Head of caudate nucleus (tissue), 42 donors: ENCODE measurements at regions not wholly inside any gene's neighbourhood (a gene's known extent, or its start where the extent isn't known, plus 50 kb on each side); places are given as distances from the start of the nearest gene placed in this dataset.

Experiments used
- DNase-seq, 42 donors: peaks; one replicate each; pipeline versions ENCODE4 v3.0.0 to v3.0.0-alpha.2; 2020 to 2021; ENCODE audit warnings: mixed read lengths in 7 of 42
- intact Hi-C: fragments of 100-400 bp; cut with DNase I; formaldehyde crosslinking; loops from one replicate; pipeline ENCODE4 v1.15.0; 2022

DNA sequence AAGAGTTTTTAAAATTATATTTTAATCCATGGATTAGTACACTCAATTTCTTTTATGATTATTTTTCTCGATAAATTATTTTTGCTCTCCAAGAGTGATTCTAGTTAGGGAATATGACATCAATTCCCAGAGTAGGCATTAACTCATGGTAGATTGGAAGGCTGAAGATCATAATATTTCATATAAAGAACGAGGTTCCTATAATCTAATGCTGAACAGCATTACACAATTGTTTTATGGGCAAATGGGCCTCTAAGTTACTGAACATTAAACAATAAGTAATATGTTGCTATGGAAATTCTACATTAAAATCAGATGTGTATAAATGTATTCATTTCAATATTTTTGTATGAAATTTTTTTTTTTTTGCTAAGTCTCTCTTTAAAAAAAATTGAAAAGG lies 140.3 kb downstream of the ZNF608 start:
- no peak for DNase-seq
- intact Hi-C loops = no loop called here

DNA sequence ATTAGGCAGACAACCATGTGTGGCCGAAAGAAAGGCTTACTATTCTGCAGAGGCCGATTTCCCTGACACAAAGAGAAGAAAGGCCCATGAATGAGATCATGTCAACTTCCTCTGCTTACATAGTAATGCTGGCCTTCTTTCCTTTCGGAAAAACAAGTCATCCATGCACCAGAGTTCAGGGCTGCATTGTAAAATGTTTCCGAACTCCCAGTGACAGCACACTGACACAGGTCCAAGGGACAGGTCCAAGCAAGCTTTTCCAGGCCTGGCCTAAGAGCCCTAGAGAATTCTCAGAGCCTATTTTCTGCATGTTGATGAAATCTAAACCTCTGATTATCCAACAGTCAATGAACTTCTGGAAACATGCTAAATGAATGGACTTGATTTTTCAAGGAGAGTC lies 140.9 kb downstream of the ZNF608 start:
- peak in 12 of 42 donors; percentile 18 to 72 (median 34) for DNase-seq
- intact Hi-C loops = no loop called here

DNA sequence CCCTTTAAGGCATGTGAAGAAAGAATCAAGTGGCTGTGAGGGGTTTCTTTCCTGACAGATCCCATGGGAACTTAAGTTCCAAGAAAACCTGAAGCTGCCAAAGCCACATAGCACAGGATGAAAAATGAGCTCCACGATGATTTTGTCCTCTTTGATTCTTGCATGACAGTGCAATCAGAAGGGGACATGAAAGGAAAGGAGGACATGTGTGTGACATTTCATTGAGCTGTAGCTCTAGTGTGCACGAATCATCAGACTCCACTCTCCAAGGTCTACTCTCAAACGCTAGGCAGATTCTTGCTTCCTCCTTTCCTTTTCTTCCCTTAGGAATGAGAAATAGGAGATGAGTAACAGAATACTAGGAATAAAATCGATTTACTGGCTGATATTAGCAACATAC lies 142.0 kb downstream of the ZNF608 start:
- intact Hi-C loops = no loop called here

DNA sequence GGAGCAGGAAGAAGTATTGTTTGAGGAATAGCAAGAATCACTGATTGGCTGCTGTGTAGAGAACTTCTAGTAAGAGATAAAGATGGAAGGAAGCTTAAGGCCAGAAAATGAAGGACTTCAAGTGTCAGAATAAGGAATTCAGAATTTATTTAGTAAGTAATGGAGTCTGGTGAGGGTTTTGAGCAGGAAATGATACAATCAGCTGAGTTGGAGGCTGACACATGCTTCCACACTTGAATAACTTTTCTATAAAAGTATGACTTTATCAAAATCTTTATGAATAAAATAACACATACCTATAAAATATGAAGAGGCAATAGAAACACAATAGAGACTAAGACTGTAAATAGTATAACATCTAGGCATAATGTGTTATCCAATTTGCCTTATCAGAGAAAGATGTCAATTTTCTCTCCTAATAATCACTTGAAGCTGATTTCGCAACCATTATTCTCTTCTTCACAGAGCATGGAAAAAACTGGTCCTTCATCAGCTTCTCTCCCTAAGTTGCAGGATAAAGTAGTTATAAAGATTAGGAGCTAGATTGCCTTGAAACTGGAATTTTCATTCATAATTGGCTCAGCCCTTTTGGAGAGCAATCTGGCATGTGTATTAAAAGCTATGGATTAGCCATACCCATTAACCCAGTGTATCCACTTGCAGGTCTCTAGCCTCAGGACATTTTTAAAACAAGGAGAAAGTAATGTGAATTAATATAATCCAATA lies 143.4 kb downstream of the ZNF608 start:
- intact Hi-C loops = no loop called here
- DNase-seq = no peak

More for the DNA sequence above, 142.0 kb downstream of the ZNF608 start:
- DNase-seq = no peak

DNA sequence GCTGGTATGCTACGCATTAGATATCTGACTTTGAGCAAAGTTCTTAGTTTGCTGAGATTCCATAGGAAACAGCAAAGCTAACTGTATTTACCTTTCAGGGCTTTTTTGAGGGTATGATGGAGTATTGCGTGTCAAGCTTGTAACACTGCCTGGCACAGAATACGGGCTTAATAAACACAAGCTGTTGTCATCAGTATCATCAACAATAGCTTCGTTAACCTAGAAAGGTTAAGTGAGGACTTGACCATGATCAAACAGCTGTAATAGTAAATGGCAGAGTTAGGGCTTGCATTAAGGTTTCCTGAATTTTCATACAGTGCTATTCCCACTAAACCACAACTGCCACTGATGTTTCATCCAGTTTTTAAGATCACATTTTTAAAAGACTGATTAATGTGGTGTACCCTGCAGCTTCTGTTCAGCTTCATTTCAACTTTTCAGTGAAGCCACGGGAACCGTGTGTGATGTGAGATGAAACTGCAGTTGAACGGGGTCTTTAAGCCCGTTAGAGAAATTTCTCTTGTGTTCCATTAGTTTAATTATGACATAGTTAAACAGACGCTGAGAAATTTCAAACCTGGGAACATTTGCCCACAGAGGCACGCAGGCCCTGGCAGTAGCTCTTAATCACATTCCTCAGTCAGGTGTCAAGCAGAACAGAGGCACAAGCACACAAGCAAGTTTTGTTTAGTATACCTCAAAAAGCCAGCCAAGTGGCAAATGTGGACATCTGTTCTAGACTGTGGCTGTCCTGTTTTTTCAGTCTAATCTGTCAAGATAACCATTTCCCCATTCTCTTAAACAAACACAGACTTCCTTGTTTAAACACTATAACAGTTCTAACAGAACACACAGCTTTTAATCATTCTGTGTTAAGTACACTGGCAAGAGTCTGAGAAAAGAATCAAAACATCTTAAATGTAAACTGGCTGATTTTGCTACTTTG lies 147.1 kb downstream of the ZNF608 start:
- peak in 1 of 42 donors; percentile 37 for DNase-seq
- intact Hi-C loops = no loop called here

DNA sequence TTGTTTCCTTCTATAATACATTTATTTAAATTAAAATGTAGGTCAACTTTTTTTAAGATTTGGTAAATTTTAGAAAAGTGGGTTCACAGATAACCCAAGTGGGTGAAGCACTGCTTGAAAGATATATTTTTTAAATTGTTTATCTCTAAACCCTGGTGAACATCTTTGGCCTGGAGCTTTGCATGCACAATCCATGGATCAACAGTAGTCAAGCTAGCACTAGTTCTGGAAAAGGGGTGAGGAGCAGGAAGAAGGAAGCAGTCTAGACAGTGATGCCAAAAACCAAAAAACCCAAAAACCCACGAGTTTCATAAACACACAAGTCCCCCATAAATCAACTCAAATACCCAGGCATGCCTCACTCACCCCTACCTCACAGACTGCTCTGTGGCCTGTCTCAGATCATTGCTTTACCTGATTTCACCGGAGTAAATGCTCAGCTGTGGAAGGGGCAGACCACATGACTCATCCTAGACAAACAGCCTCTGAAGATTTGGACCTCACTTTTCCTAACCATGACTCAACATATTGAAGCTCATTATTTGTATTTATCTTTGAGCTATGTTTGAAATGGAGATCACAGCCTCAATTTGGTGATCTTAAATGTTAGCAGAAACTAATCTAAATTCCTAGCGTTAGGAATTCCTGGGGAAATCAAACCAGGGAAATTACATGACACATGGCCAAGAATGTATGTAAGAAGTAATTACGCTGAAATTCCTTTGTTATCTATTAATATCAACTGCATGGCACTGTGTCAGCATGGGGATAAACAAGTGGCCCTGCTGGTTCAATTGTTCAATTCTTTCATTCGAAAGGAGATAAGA lies 149.6 kb downstream of the ZNF608 start:
- DNase-seq = no peak
- intact Hi-C loops = no loop called here

DNA sequence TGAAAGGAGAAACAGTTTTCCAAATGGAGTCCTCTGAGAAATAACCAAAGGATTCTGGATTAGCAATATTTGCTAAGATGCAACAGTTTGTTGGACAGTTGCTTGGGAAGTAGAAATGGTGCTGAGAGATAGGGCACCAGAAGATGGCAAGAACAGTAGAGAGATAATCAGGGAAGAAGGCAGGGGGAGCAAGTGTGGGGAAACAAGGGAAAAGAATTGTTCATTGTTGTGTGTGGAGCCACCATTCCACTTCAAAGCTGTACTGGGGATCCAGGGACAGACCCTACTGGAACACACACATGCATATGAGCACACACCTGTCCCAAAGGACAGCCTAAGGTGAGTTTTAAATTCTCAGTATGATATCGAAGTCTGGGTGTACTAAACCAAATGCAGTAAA lies 152.5 kb downstream of the ZNF608 start:
- DNase-seq = no peak
- intact Hi-C loops = no loop called here

DNA sequence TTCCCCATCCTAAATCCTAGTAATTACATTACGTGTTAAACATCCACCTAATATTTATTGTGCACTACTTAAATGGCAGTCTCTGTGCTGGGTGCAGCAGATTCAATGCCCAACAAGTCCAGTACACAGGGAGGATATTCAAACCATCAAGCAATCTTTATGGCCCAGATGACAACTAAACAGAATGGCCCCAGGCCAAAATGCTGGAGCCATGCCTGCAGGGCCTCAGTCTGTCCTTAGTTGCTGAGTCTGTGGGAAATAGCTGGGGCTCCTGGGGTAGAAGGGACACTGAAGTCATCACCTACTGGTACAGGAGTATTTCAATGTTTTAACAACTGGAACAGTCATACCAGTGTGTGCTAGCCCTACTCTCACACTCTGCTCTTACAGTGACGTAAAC lies 153.5 kb downstream of the ZNF608 start:
- intact Hi-C loops = no loop called here
- peak in 13 of 42 donors; percentile 15 to 76 (median 40) for DNase-seq

DNA sequence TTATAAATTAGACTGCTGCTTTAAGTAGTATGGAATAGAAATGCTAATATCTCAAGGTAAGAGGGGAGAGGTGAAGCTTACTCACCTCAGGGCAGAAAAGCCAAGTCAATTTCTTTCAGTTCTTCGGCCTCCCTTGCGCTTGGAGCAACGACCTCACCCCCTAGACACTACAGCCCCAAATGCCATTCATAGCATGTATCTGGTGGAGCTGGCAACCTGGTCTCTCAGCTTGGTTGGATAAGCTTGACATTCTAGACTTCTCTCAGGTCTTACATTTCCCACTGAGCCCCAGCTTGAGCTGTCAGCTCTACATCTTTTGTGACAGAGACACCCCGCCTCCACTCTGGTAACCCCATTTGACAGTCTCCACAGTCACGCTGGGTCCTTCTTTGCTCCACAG lies 154.9 kb downstream of the ZNF608 start:
- intact Hi-C loops = no loop called here
- no peak for DNase-seq

DNA sequence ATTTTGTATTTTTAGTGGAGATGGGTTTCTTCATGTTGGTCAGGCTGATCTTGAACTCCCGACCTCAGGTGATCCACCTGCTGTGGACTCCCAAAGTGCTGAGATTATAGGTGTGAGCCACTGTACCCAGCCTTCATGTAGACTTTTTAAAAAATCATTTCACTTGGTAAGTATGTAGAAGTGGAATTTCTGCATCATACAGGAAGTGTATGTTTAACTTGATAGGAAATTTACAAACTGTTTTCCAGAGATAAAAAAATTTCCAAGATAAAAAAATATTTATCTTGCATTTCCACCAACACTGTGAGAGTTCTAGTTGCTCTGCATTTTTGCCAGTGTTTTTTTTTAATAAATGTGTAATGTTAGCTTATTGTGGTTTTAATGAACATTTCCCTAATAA lies 155.8 kb downstream of the ZNF608 start:
- intact Hi-C loops = no loop called here
- DNase-seq = no peak

DNA sequence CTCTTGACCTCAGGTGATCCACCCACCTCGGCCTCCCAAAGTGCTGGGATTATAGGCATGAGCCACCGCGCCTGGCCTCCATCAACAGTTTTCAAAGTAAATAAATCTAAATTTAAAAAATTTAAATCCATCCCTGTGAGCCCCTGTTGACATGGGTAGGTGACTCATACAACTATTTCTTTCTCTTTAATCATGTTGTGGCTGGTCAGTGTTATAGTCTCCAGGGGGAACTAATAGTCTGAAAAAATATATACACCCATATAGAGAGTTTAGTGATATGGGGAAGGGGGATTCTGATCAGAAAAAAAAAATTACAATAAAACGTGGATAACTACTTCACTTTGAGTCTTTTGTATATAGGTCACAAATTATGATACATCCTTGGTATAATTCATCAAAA lies 159.2 kb downstream of the ZNF608 start:
- intact Hi-C loops = no loop called here
- DNase-seq = no peak

DNA sequence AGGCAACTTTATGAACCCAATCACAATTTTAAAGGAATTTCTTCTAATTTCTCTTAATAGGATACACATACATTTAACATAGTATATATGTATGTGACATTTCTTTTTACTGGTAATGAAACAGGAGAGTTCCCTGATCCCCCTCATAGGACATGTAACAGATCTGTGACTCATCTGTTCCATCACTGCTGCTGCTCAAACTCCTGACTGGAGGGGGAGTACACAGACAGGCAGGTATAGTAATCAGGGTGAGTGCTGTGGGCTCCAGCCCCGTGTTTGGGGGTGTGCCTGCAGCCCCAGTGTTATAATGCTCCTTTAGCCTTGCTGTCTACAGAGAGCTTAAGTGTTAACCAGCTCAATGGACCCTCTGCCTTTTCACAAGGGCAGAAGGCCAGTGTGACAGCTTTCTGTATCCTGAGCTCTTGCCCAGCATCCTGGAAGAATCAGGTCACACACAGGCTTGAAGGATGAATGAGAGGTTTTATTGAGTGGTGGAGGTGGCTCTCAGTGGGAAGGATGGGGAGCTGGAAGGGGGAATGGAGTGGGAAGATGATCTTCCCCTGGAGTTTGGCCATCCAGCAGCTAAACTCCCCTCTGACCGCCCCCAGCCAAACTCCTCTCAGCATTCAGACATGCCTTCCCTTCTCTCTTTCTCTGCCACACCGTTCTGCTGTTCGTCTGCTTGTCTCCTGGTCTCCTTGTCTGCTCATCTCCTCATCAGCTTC lies 161.3 kb downstream of the ZNF608 start:
- intact Hi-C loops = no loop called here

DNA sequence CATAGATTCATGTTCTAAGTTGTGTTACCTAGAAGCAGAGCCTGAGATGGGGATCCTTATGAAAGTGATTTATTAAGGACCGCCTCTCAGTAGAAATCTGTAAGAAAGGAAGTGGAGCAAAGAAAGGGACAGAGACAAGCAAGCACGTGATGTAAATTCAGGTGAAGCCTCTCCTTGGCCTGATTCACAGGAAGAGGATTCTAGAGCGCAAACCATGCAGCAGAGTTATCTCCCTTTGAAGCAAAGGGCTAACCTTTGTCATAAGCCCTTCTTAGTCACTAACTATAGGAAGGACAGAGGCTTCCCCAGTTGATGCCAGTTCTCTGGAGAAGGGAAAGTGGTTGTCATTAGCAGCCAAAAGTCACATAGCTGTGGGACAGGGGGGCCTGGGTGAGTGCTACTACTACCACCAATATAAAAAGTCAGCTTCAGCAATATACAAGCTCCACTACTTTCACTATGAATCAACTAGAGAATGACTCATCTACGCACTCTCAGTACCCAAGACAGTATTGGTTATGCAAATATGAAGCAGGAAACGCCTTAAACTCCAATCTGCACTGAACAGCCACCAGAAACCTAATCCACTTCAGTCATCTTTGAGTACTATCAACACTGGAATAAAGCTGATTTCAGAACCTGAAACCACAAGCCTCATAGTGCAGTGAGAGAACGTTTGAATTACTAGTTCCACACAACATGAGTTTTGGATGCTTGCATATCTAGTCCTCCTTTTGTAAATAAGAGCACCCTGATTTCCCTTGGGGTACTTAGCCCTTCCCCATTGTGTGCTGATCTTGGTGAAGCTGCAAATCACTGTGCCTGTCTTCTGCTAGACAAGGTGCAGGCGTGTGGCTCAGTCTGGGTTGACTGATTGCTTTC lies 162.7 kb downstream of the ZNF608 start:
- intact Hi-C loops = no loop called here
- DNase-seq = no peak

More for the DNA sequence above, 161.3 kb downstream of the ZNF608 start:
- DNase-seq = no peak

DNA sequence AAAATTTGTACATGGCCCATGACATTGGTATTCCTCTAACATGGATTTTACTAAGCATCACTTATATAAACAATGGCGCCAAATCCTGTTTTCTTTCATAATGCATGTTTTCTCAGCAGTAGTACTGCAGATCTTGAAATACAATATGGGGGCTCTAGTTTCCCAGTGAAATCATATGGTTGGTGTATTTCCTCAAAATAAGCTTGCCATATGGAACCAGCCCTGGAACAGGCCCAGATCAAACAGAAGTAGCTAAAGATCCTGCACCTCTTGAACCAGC lies 163.9 kb downstream of the ZNF608 start:
- intact Hi-C loops = no loop called here
- DNase-seq = no peak

DNA sequence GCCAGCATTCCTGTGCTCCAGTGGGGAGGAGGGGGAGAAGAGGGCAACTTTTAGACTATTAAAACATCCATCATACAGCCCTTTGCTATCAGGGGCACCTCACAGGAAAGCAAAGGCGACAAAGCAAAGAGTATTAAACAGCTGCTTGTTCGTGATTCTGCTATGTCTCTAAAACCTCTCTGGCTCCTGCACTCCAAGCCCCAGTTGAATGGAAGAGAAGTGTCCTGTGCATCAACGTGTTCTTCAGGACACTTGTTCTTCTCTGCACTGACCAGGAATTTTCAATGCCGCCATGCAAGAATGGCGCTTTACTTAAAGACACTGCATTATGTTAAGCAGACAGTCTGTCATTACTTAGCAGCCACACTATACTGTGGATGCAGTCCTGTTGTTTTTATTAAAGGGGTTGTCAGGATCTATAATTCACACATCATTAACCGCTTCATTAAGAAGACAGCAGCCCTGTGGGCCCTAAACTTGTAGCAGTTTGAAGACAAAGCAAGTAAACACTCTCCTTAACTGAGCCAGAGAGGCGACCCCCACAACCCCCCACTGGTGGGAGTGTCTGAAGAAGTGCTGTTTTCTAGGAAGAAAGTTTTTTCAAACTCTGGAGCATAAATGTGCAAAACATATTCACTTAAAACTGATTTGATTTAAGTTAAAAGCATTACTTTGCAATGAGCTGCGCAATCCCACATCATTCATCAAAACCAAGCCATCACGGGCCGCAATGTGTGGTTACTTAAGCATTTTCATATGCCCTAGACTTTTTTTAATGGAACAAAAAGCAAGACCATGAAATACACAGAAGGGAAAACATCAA lies 164.5 kb downstream of the ZNF608 start:
- intact Hi-C loops = no loop called here
- no peak for DNase-seq

DNA sequence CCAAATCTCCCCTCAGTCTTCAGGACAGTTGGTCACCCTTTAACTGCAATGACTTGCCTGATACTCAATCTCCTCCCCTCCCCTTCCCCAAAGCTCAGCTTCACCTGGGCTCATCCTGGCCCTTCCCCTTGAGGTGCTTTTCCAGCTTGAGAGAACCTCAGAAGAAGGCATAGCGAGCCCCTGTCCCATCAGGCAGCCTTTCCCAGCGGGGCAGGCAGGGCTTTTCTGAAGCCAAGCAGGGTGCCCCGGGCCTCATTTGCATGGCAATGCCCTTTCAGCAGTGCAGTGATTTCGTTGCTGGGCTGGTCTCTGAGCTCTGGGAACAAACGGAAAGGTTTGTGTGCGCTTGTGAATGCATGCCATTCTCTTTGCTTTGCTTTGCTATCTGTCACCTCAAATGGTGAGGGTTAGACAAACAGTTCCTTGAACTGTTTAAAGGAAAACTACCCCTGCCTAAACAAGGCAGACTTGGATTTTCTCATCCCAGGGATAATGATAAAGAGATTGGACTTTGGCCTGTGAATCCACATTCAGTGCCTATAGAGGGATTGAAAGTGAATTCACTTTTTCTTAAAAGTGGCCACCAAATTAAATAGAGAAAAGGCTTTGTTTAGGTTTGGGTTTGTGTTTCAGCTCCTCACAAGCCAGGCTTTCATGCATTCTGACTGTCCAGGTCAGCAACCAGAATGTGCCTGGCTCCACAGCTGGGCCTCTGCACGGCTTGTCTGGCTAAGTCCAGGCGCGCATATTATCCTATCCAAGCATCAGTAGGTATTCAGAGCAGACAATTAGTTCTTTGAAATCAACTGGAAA lies 165.3 kb downstream of the ZNF608 start:
- DNase-seq = peak in 27 of 42 donors; percentile 24 to 69 (median 45)
- intact Hi-C loops = no loop called here
